ENCODE measurements at regions not wholly inside any gene's neighbourhood (a gene's known extent, or its start where the extent isn't known, plus 50 kb on each side); places are given as distances from the start of the nearest gene placed in this dataset.
"Not testable (repeated sequence)": the region's sequence is repeated elsewhere in the genome, so short reads cannot be mapped to it uniquely, and the experiment has no call there.

- not testable (repeated sequence) for DNase-seq (ENCODE audit: low spot score)
Observed at GRCh38 chr12:9449657-9450126, 158.0 kb downstream of the KLRB1 start.

- DNase-seq (ENCODE audit: low spot score), result no peak
Observed at GRCh38 chr12:9449181-9449580, 158.5 kb downstream of the KLRB1 start.

GRCh38 chr12:9448648-9449047, 159.1 kb downstream of the KLRB1 start:
- not testable (repeated sequence) for DNase-seq (ENCODE audit: low spot score)

GRCh38 chr12:9447791-9448614, 159.7 kb downstream of the KLRB1 start:
- peak; percentile 57 for DNase-seq (ENCODE audit: low spot score)

- not testable (repeated sequence) for DNase-seq (ENCODE audit: low spot score)
Observed at GRCh38 chr12:9446883-9447761, 160.6 kb downstream of the KLRB1 start.

- not testable (repeated sequence) for DNase-seq (ENCODE audit: low spot score)
Observed at GRCh38 chr12:9440428-9440827, 167.3 kb downstream of the KLRB1 start.

- DNase-seq (ENCODE audit: low spot score), result not testable (repeated sequence)
Observed at GRCh38 chr12:9435682-9436081, 172.0 kb downstream of the KLRB1 start.

- not testable (repeated sequence) for DNase-seq (ENCODE audit: low spot score)
Observed at GRCh38 chr12:9430385-9430784, 177.3 kb downstream of the KLRB1 start.

GRCh38 chr12:9428856-9429255, 178.9 kb downstream of the KLRB1 start:
- not testable (repeated sequence) for DNase-seq (ENCODE audit: low spot score)

- not testable (repeated sequence) for DNase-seq (ENCODE audit: low spot score)
Observed at GRCh38 chr12:9425429-9425828, 182.3 kb downstream of the KLRB1 start.

- not testable (repeated sequence) for DNase-seq (ENCODE audit: low spot score)
Observed at GRCh38 chr12:9424175-9424740, 183.5 kb downstream of the KLRB1 start.

- not testable (repeated sequence) for DNase-seq (ENCODE audit: low spot score)
Observed at GRCh38 chr12:9422689-9423088, 185.0 kb downstream of the KLRB1 start.

- not testable (repeated sequence) for DNase-seq (ENCODE audit: low spot score)
Observed at GRCh38 chr12:9421520-9422086, 186.1 kb downstream of the KLRB1 start.

- not testable (repeated sequence) for DNase-seq (ENCODE audit: low spot score)
Observed at GRCh38 chr12:9420817-9421519, 186.7 kb downstream of the KLRB1 start.

- DNase-seq (ENCODE audit: low spot score), result not testable (repeated sequence)
Observed at GRCh38 chr12:9418669-9419041, 189.1 kb downstream of the KLRB1 start.

- not testable (repeated sequence) for DNase-seq (ENCODE audit: low spot score)
Observed at GRCh38 chr12:9417947-9418668, 189.6 kb downstream of the KLRB1 start.

- DNase-seq (ENCODE audit: low spot score), result not testable (repeated sequence)
Observed at GRCh38 chr12:9417341-9417740, 190.4 kb downstream of the KLRB1 start.

GRCh38 chr12:9416346-9416745, 191.4 kb downstream of the KLRB1 start:
- DNase-seq (ENCODE audit: low spot score), result not testable (repeated sequence)

GRCh38 chr12:9415898-9416297, 191.8 kb downstream of the KLRB1 start:
- not testable (repeated sequence) for DNase-seq (ENCODE audit: low spot score)

- not testable (repeated sequence) for DNase-seq (ENCODE audit: low spot score)
Observed at GRCh38 chr12:9413862-9414261, 193.9 kb downstream of the KLRB1 start.

GRCh38 chr12:9412459-9412858, 195.3 kb downstream of the KLRB1 start:
- DNase-seq (ENCODE audit: low spot score), result not testable (repeated sequence)

Data from COLO829 (cell line).